DOHH2 (cell line): ENCODE measurements at regions not wholly inside any gene's neighbourhood (a gene's known extent, or its start where the extent isn't known, plus 50 kb on each side); places are given as distances from the start of the nearest gene placed in this dataset.

Experiments
- H3F3A ChIP-seq: fragments of 200-600 bp; sonication (generic), shearing (Covaris generic); 2 replicates; pipeline ENCODE4 v1.6.0; 2016; ENCODE audit warnings: antibody characterized with exemption, mild to moderate bottlenecking; ENCODE audit not compliant: control insufficient read depth, insufficient read depth
- H3K27ac ChIP-seq: fragments of 200-600 bp; sonication (generic); 2 replicates; pipeline ENCODE4 v1.5.1; 2014; ENCODE audit warnings: low read depth, mild to moderate bottlenecking, low read length, moderate library complexity
- H3K27me3 ChIP-seq: fragments of 200-600 bp; sonication (generic); 2 replicates; pipeline ENCODE4 v1.6.1; 2014; ENCODE audit warnings: mild to moderate bottlenecking, low read length, mixed read lengths; ENCODE audit not compliant: control insufficient read depth
- H3K36me3 ChIP-seq: fragments of 200-600 bp; sonication (generic); 2 replicates; pipeline ENCODE4 v1.6.1; 2014; ENCODE audit warnings: mild to moderate bottlenecking, low read length, moderate library complexity, mixed read lengths; ENCODE audit not compliant: control insufficient read depth
- H3K4me1 ChIP-seq: fragments of 200-600 bp; sonication (generic); 2 replicates; pipeline ENCODE4 v1.6.1; 2014; ENCODE audit warnings: mild to moderate bottlenecking, low read length, mixed read lengths; ENCODE audit not compliant: control insufficient read depth
- H3K4me2 ChIP-seq: fragments of 200-600 bp; sonication (generic); 2 replicates; pipeline ENCODE4 v1.6.0; 2014; ENCODE audit warnings: mild to moderate bottlenecking, low read length, moderate library complexity
- H3K4me3 ChIP-seq: fragments of 200-600 bp; sonication (generic); 2 replicates; pipeline ENCODE4 v1.5.1; 2014; ENCODE audit warnings: mild to moderate bottlenecking, low read length, mixed read lengths
- H3K79me2 ChIP-seq: fragments of 200-600 bp; sonication (generic); 2 replicates; pipeline ENCODE4 v1.6.1; 2014; ENCODE audit warnings: mild to moderate bottlenecking, low read length, mixed read lengths; ENCODE audit not compliant: control insufficient read depth
- H3K9me2 ChIP-seq: fragments of 200-600 bp; sonication (generic); replicated peaks from 2 replicates; pipeline ENCODE4 v1.6.1; 2014; ENCODE audit warnings: mild to moderate bottlenecking, low read length, mixed read lengths; ENCODE audit not compliant: control insufficient read depth
- H3K9me3 ChIP-seq: fragments of 200-600 bp; sonication (generic); 2 replicates; pipeline ENCODE4 v1.6.1; 2014; ENCODE audit warnings: antibody characterized with exemption, low read length, mixed read lengths; ENCODE audit not compliant: control insufficient read depth, insufficient read depth
- H4K20me1 ChIP-seq: fragments of 200-600 bp; sonication (generic); 2 replicates; pipeline ENCODE4 v1.6.0; 2014; ENCODE audit warnings: low read depth, mild to moderate bottlenecking, antibody characterized with exemption, low read length, moderate library complexity; ENCODE audit not compliant: control insufficient read depth, insufficient read depth
- EZH2phosphoT487 ChIP-seq: fragments of 200-600 bp; sonication (generic); IDR thresholded peaks from 2 replicates; pipeline ENCODE4 v1.6.1; 2017; ENCODE audit warnings: borderline replicate concordance, mild to moderate bottlenecking, antibody characterized with exemption, low read length, moderate library complexity, mixed read lengths
- TF ChIP-seq, protein P1 (sequence below): fragments of 200-600 bp; sonication (generic); IDR thresholded peaks from one replicate; pipeline ENCODE4 v1.5.1; 2014; ENCODE audit warnings: antibody characterized with exemption, mild to moderate bottlenecking, low read depth, low read length; ENCODE audit not compliant: poor library complexity, severe bottlenecking

DNA sequence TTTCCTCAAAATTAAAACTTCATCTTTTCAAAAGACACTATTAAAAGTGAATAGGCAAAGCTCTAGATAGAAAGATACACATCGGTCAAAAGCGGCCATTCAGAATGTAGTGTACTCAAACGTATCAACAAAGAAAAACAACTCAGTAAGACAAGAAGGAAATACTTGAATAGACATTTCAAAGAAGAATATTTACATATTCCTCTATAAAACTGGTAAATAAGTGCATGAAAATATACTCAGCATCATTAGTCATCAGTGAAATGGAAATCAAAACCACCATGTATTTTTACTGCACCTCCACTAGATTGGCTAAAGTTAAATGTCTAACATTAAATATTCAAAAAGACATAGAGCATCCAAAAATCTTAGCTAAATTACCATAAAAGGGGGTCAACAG is 551.1 kb upstream of the SORCS1 start:
- H3K9me2 ChIP-seq = no peaks in the 10 kb centered on the region
- no peaks in the 10 kb centered on the region for H3K4me1 ChIP-seq
- H3K4me2 ChIP-seq = no peak overlapping the region
- H3K27ac ChIP-seq = no peak overlapping the region
- no peaks in the 10 kb centered on the region for H4K20me1 ChIP-seq
- H3K4me3 ChIP-seq = no peak overlapping the region
- TF ChIP-seq, protein P1, sequence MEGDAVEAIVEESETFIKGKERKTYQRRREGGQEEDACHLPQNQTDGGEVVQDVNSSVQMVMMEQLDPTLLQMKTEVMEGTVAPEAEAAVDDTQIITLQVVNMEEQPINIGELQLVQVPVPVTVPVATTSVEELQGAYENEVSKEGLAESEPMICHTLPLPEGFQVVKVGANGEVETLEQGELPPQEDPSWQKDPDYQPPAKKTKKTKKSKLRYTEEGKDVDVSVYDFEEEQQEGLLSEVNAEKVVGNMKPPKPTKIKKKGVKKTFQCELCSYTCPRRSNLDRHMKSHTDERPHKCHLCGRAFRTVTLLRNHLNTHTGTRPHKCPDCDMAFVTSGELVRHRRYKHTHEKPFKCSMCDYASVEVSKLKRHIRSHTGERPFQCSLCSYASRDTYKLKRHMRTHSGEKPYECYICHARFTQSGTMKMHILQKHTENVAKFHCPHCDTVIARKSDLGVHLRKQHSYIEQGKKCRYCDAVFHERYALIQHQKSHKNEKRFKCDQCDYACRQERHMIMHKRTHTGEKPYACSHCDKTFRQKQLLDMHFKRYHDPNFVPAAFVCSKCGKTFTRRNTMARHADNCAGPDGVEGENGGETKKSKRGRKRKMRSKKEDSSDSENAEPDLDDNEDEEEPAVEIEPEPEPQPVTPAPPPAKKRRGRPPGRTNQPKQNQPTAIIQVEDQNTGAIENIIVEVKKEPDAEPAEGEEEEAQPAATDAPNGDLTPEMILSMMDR = no peak
- no peak for TF ChIP-seq EZH2phosphoT487
- no peaks in the 10 kb centered on the region for H3K79me2 ChIP-seq
- no peaks in the 10 kb centered on the region for H3F3A ChIP-seq
- no peaks in the 10 kb centered on the region for H3K27me3 ChIP-seq
- no peaks in the 10 kb centered on the region for H3K9me3 ChIP-seq
- no peaks in the 10 kb centered on the region for H3K36me3 ChIP-seq

DNA sequence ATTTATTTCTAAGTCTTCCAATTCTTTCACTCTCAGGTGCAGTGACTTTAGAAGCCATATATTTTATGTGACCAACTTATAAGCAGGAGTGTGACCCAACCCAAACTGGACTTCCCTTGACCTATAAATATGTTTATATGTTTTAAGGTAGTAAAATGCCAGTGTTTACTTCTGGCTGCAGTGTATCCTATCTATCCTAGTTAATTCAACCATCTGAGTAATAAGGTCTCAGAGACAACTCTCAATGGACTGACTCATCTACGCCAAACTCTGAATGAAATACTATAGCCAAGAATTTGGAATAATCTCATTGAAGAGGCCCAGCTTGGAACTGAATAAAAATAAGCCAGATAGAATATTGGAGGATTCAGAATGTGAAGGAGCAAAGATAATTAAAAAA is 544.5 kb upstream of the SORCS1 start:
- Histone ChIP-seq H4K20me1 (no peaks in the 10 kb centered on the region), H3K36me3 (no peaks in the 10 kb centered on the region), H3K9me2 (no peaks in the 10 kb centered on the region), H3K79me2 (no peaks in the 10 kb centered on the region), H3K4me2 (no peak overlapping the region), H3K9me3 (no peaks in the 10 kb centered on the region), H3K4me3 (no peak overlapping the region), H3K27me3 (no peaks in the 10 kb centered on the region), H3K27ac (no peak overlapping the region), H3F3A (no peaks in the 10 kb centered on the region), H3K4me1 (no peaks in the 10 kb centered on the region)
- TF ChIP-seq, protein P1 = no peak
- TF ChIP-seq EZH2phosphoT487 = no peak

DNA sequence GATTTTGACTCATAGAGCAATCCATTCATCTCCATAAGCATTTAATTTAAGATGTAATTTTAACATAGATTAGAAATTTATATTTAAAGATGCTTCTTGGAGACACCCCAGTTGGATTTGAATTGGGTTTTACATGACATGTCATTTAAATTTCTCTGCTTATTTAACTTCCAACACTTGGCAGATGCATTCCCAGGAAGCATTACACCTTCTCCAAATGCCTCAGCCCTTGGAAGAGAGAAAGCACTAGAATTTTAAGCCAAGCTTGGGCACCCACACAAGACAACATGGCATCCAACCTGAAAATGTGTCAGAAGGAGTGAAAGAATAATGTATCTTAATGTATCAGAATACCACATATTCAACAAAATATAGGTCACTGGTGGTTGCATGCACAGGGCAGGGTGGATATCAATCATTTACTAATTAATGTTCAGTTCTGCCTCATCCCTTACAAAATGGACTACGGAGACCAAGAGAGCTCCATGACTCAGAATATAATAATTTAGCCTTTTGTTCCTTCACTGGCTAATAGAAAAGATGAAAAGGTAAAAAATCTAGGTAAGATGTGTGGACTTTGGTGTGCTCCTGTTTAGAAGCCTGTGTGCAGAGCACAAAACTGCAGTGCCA is 541.7 kb upstream of the SORCS1 start:
- Histone ChIP-seq H3K4me1 (no peaks in the 10 kb centered on the region), H3K79me2 (no peaks in the 10 kb centered on the region), H3K4me3 (no peak overlapping the region), H3K36me3 (no peaks in the 10 kb centered on the region), H3K4me2 (no peak overlapping the region), H4K20me1 (no peaks in the 10 kb centered on the region), H3K9me2 (no peaks in the 10 kb centered on the region), H3K27me3 (no peaks in the 10 kb centered on the region), H3K9me3 (no peaks in the 10 kb centered on the region), H3K27ac (no peak overlapping the region), H3F3A (no peaks in the 10 kb centered on the region)
- TF ChIP-seq, protein P1 = no peak
- no peak for TF ChIP-seq EZH2phosphoT487
